ENCODE measurements at regions not wholly inside any gene's neighbourhood (a gene's known extent, or its start where the extent isn't known, plus 50 kb on each side); places are given as distances from the start of the nearest gene placed in this dataset.

DNA sequence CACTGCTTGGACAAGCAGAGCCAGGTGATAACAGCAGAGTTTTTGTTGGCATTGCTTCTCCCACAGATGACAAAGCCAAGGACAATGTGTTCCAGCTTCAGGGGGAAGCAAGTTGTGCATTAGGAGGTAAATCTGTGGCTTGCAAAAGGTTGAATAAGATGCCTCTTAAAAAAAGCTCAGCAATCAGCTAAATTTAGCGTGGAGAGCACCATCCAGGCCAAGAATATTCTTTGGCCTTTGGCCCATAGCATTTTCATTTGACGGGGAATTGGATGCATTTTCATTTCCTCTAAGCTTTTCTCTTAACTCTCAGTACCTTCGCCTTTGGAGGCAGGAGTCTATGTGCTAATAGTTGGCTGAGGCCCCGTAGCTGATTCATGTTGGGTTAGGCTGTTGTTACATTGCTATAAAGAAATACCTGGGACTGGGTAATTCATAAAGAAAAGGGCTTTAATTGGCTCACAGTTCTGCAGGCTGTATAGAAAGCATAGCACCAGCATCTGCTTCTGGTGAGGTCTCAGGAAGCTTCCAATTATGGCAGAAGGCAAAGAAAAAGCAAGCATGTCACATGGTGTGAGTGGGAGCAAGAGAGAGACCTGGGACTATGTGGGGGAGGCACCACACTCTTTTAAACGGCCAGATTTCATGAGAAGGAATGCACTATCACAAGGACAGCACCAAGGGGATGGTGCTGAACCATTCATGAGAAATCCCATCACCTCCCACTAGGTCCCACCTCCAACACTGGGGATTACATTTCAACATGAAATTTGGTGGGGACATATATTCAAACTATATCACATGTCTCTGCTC, 350.1 kb upstream of the C11orf87 start:
- TF ChIP-seq POLR2AphosphoS5 (IDR thresholded peaks at IDR 0.05; ENCODE audit: low read depth, low read length) (no peak), POLR2A (IDR thresholded peaks at IDR 0.05; ENCODE audit: low read depth, low read length) (no peak), TAF1 (IDR thresholded peaks at IDR 0.05; ENCODE audit: borderline replicate concordance, low read depth, low read length) (no peak)

Measured in GM12892 (cell line).